ENCODE measurements at regions not wholly inside any gene's neighbourhood (a gene's known extent, or its start where the extent isn't known, plus 50 kb on each side); places are given as distances from the start of the nearest gene placed in this dataset.

DNA sequence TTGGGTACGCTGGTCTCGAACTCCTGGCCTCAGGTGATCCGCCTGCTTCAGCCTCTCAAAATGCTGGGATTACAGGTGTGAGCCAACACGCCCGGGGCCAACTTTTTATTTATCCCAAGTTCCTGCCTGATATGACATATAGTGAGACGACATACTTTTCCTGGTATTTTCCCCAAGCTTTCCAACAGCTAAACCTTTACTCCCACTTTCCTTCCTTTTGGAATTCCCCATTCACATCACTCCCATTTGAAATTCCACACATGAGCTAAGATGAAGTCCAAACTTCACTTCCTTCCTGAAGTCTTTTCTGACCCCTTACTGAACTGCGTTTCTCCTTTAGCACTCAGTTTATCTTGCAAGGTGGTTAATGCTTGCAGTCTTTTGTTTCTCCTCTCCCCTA, 64.1 kb downstream of the S1PR1 start:
- DNase-seq (ENCODE audit: insufficient read length, low spot score) (no peak), FAIRE-seq (no peak)
- TF ChIP-seq, protein P1, sequence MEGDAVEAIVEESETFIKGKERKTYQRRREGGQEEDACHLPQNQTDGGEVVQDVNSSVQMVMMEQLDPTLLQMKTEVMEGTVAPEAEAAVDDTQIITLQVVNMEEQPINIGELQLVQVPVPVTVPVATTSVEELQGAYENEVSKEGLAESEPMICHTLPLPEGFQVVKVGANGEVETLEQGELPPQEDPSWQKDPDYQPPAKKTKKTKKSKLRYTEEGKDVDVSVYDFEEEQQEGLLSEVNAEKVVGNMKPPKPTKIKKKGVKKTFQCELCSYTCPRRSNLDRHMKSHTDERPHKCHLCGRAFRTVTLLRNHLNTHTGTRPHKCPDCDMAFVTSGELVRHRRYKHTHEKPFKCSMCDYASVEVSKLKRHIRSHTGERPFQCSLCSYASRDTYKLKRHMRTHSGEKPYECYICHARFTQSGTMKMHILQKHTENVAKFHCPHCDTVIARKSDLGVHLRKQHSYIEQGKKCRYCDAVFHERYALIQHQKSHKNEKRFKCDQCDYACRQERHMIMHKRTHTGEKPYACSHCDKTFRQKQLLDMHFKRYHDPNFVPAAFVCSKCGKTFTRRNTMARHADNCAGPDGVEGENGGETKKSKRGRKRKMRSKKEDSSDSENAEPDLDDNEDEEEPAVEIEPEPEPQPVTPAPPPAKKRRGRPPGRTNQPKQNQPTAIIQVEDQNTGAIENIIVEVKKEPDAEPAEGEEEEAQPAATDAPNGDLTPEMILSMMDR (IDR thresholded peaks at IDR 0.05; ENCODE audit: insufficient read depth, missing control alignments) = no peak

- FAIRE-seq (no peak), DNase-seq (ENCODE audit: insufficient read length, low spot score) (no peak)
- TF ChIP-seq, protein P1 (IDR thresholded peaks at IDR 0.05; ENCODE audit: insufficient read depth, missing control alignments) = no peak
These were observed 64.7 kb downstream of the S1PR1 start for GRCh38 chr1:101301446-101302057.

DNA sequence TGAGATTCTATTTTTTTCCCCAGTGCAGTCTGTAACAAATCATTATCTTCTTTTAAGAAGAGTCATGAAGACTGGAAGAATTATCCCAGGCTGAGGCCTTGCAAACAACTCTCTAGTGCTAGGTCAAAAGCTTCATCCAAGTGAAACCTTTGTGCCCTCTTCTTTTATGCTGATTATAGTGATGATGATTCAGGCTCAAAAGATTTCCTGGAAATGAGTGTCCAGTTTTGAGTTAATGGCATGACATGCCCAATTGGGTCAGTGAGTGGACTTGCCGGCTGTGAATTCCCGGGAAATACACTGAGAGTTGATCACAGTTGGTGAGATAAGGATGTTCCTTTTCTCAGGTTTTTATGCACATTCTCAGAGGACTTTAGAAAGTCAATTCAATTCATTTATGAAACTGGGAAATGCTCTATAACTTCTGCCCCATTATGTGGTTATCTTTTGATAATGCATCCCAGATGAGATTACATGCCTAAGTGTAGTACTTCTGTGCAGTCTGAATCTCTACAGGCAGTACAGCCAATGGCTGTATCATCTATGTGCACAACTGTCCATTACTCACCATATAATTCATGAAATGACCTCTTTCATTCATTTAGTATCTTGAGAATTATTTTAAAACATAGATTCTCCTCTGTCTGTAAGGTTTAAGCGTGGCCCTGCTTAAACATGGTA, 66.2 kb downstream of the S1PR1 start:
- DNase-seq (ENCODE audit: insufficient read length, low spot score) (no peak), FAIRE-seq (no peak)
- TF ChIP-seq, protein P1 (IDR thresholded peaks at IDR 0.05; ENCODE audit: insufficient read depth, missing control alignments) = no peak

DNA sequence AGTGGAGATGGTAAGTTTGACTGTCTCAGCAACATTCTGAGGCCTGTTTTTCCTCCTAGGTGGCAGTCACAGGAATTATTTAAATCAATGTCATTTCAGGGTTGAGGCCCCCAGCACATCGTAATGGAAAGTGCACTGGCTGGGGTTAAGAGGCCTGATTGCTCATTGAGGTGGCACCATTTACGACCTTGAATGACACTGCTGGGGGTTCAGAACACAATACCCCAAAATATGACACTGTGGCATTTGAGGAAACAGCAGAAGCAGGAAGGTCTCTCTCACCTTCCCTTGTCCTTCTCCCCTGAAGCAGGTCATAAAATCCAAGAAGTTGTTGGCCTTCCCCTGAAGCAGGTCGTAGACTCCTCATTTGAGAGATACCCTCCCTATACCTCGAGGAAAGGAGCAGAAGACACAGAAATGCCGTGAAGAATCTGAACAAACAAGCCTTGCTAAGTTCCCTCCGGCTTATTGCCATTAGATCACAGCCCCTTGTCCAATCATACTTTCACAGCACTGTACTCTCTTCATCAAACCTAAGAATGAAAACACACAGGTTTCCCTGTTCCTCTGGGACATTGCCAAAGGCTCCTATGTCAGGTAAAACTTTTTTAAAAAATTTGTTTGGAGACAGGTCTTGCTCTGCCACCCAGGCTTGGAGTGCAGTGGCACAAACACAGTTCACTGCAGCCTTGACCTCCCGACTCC, 71.3 kb downstream of the S1PR1 start:
- DNase-seq (ENCODE audit: insufficient read length, low spot score) (no peak), FAIRE-seq (no peak)
- TF ChIP-seq, protein P1 (IDR thresholded peaks at IDR 0.05; ENCODE audit: insufficient read depth, missing control alignments) = no peak

DNA sequence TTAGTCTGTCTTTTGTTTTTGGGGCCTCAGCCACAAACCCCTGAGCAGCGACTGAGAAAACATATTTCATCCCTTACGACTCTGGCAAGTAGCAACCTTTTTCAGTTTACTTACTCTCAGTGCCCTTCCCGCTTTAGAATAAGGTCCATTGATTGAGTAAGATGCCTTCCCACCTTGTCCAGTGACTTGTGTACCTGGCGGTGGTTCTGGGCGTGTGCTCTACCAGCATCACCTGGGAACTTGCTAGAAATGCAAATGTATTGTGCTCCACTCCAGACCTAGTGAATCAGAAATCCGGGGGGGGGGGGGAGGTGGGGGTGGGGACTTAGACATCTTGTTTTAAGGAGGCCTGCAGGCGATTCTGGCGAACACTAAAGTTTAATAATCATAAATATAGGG, 72.1 kb downstream of the S1PR1 start:
- TF ChIP-seq, protein P1 (IDR thresholded peaks at IDR 0.05; ENCODE audit: insufficient read depth, missing control alignments) = no peak
- DNase-seq (ENCODE audit: insufficient read length, low spot score) = no peak
- FAIRE-seq = no peak

DNA sequence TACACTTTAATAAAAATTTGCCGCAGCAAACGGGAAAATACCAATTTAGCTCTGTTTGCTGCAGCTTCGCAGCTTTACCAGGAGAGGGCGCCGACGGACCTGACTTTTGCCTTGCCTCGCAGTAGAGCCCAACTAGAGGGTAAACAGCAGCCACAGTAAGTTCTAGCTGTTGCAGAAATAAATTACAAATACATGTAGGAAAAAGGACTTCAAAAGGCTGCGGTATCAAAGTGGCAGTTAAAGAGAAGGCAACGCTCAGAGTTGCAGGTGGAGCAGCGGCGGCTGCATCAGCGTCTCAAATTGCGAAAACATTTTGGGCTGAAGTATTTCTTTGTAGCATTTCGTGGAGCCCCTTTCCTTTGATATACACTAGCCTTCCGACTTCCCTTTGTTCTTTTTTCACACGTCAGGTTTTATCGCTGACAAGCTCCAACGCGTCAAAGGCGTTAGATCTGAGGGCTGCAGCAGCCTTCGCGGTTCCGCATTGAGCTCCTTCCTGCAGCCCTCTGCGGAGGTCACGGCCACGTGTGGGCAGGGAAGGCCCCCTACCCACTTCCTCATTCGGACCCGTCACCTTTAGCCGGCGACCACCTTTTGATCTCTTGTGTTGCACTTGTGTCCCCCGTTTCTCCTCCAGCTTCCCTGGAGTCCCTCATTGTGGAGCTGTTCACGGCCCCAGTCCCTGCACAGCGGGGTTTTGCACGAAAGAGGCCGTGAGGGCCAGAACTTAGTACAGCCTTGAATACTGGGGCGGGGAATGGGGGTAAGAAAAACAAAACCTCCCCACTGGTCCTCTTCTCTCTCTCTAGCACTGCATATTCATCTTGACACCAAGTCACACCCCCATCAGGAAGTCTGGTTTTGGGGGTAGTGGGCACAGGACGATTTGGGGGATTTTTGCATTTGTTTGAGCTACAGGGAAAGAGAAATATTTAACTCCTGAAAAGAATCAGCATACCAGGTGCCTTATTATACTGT, 72.8 kb downstream of the S1PR1 start:
- FAIRE-seq (no peak), DNase-seq (ENCODE audit: insufficient read length, low spot score) (peak; percentile 50)
- TF ChIP-seq, protein P1 (IDR thresholded peaks at IDR 0.05; ENCODE audit: insufficient read depth, missing control alignments) = peak; percentile 95

All from D721Med (cell line).